Endothelial cell of umbilical vein (primary cell): ENCODE measurements at regions not wholly inside any gene's neighbourhood (a gene's known extent, or its start where the extent isn't known, plus 50 kb on each side); places are given as distances from the start of the nearest gene placed in this dataset.

Experiments used
- BruUV-seq: library from RNA; stranded (reverse); fragments of 400-500 nt; replicated peaks from 2 replicates; lab custom pipeline; 2021; lab: Mats Ljungman, UMichigan
- CTCF ChIA-PET: fragments of 300-600, 350-600 bp; sonication (Branson Sonifier 250); formaldehyde crosslinking; loops from one replicate; lab custom pipeline; 2021; ENCODE audit warnings: antibody characterized with exemption, inconsistent platforms; lab: Charles Lee
- POLR2A ChIA-PET: fragments of 300-600, 350-600 bp; sonication (Branson Sonifier 250); formaldehyde crosslinking; loops from one replicate; lab custom pipeline; 2021; ENCODE audit warnings: antibody characterized with exemption, inconsistent platforms; lab: Charles Lee
- DNase-seq: peaks from one replicate; pipeline ENCODE4 v3.0.0-alpha.2; 2011; ENCODE audit warnings: low read depth, low spot score
- FAIRE-seq: peaks from 2 replicates; lab custom pipeline; 2011; peaks lifted over from hg19 to GRCh38; lab: Jason Lieb, UNC
- H2AFZ ChIP-seq: 2 replicates; pipeline ENCODE4 v1.6.0; 2012; ENCODE audit warnings: low read depth, low read length, control low read depth, inconsistent platforms
- H3K27ac ChIP-seq: 2 replicates; pipeline ENCODE4 v1.5.1; 2011; ENCODE audit warnings: low read depth, mild to moderate bottlenecking, control low read depth, low read length, moderate library complexity; ENCODE audit not compliant: insufficient read depth
- H3K27me3 ChIP-seq, 2 experiments: 2 replicates each; pipeline versions ENCODE4 v1.6.0 to v1.6.1; 2011; ENCODE audit warnings: low read length in 2 of 2, mixed read lengths in 1 of 2; ENCODE audit not compliant: control insufficient read depth in 2 of 2, insufficient read depth in 2 of 2
- H3K36me3 ChIP-seq, 2 experiments: 2 replicates in 1 of 2; 3 replicates in 1 of 2; pipeline ENCODE4 v1.5.1; 2011; ENCODE audit warnings: low read length in 2 of 2, mild to moderate bottlenecking in 1 of 2, moderate library complexity in 1 of 2; ENCODE audit not compliant: control insufficient read depth in 2 of 2, insufficient read depth in 2 of 2; ENCODE audit errors: extremely low read depth in 1 of 2
- H3K4me1 ChIP-seq: 3 replicates; pipeline ENCODE4 v1.5.1; 2011; ENCODE audit warnings: mild to moderate bottlenecking, low read length; ENCODE audit not compliant: control insufficient read depth, insufficient read depth; ENCODE audit errors: extremely low read depth
- H3K4me2 ChIP-seq: 2 replicates; pipeline ENCODE4 v1.6.1; 2011; ENCODE audit warnings: low read length, control low read depth, mixed read lengths; ENCODE audit not compliant: insufficient read depth
- H3K4me3 ChIP-seq, 3 experiments: fragments of 200-600 bp in 1 of 3; sonication (generic), shearing (Covaris generic) in 1 of 3; replicated peaks in 1 of 3; 2 replicates each; pipeline ENCODE4 v1.5.1; 2011 to 2016; ENCODE audit warnings: control low read depth in 3 of 3, low read length in 3 of 3, mild to moderate bottlenecking in 2 of 3, inconsistent platforms in 1 of 3, low read depth in 1 of 3, moderate library complexity in 1 of 3; ENCODE audit not compliant: insufficient read depth in 1 of 3
- H3K79me2 ChIP-seq: 2 replicates; pipeline ENCODE4 v1.6.0; 2012; ENCODE audit warnings: low read length, inconsistent platforms; ENCODE audit not compliant: control insufficient read depth, insufficient read depth
- H3K9ac ChIP-seq: replicated peaks from 2 replicates; pipeline ENCODE3; 2011; ENCODE audit warnings: low read length, control low read depth; ENCODE audit not compliant: insufficient read depth; ENCODE audit errors: extremely low read depth
- H3K9me1 ChIP-seq: replicated peaks from 3 replicates; pipeline ENCODE4 v1.6.0; 2011; ENCODE audit warnings: mild to moderate bottlenecking, low read length; ENCODE audit not compliant: control insufficient read depth, insufficient read depth; ENCODE audit errors: extremely low read depth
- H3K9me3 ChIP-seq: replicated peaks from 2 replicates; pipeline ENCODE4 v1.5.1; 2012; ENCODE audit warnings: low read length, inconsistent platforms; ENCODE audit not compliant: control insufficient read depth, insufficient read depth
- H4K20me1 ChIP-seq: replicated peaks from 2 replicates; pipeline ENCODE3; 2011; ENCODE audit warnings: mild to moderate bottlenecking, low read length; ENCODE audit not compliant: control insufficient read depth, insufficient read depth; ENCODE audit errors: extremely low read depth
- CTCF ChIP-seq, 2 donors: IDR thresholded peaks; 1 replicate in 1 of 2; 2 replicates in 1 of 2; pipeline ENCODE4 v1.5.1; 2011; ENCODE audit warnings: low read length in 2 of 2, mild to moderate bottlenecking in 2 of 2, moderate library complexity in 2 of 2, control low read depth in 1 of 2, inconsistent platforms in 1 of 2, low read depth in 1 of 2; ENCODE audit not compliant: insufficient read depth in 1 of 2; ENCODE audit errors: extremely low read depth in 1 of 2
- EZH2 ChIP-seq: IDR thresholded peaks from 2 replicates; pipeline ENCODE4 v1.6.1; 2012; ENCODE audit warnings: borderline replicate concordance, low read depth, mild to moderate bottlenecking, moderate library complexity, low read length, inconsistent platforms; ENCODE audit not compliant: severe bottlenecking
- FOS ChIP-seq: IDR thresholded peaks from 2 replicates; pipeline ENCODE4 v1.6.1; 2011; ENCODE audit warnings: mild to moderate bottlenecking, low read length, moderate library complexity, borderline replicate concordance; ENCODE audit not compliant: insufficient read depth
- GATA2 ChIP-seq: IDR thresholded peaks from 2 replicates; pipeline ENCODE4 v1.7.0; 2011; ENCODE audit warnings: low read depth, mild to moderate bottlenecking, moderate library complexity, mixed read lengths, low read length; ENCODE audit not compliant: insufficient read length, insufficient read depth
- JUN ChIP-seq: IDR thresholded peaks from 2 replicates; pipeline ENCODE4 v1.6.1; 2011; ENCODE audit warnings: borderline replicate concordance, low read depth; ENCODE audit not compliant: insufficient read length, insufficient read depth
- MAX ChIP-seq: IDR thresholded peaks from 2 replicates; pipeline ENCODE4 v1.6.1; 2011; ENCODE audit not compliant: insufficient read depth, insufficient read length
- MYC ChIP-seq: IDR thresholded peaks from one replicate; pipeline ENCODE4 v1.6.1; 2011; ENCODE audit warnings: mild to moderate bottlenecking, low read depth, low read length
- POLR2A ChIP-seq: IDR thresholded peaks from 2 replicates; pipeline ENCODE4 v1.6.1; 2012; ENCODE audit warnings: low read depth, mild to moderate bottlenecking, control low read depth, low read length
- POLR2AphosphoS5 ChIP-seq: IDR thresholded peaks from 2 replicates; pipeline ENCODE4 v1.6.1; 2012; ENCODE audit warnings: low read depth, mild to moderate bottlenecking, control low read depth, low read length, moderate library complexity; ENCODE audit not compliant: insufficient read depth
- dilution Hi-C: fragments of 300-500 bp; cut with MboI; formaldehyde crosslinking; loops from one replicate; pipeline ENCODE4 v1.15.0; 2019; ENCODE audit warnings: low sequenced_read_pairs; ENCODE audit not compliant: extremely low pct_ligation_motif_present
- intact Hi-C: fragments of 100-400 bp; cut with micrococcal nuclease; formaldehyde crosslinking; loops from one replicate; pipeline ENCODE4 v1.10.0; 2022

GRCh38 chr2:78586316-78586715, 439.2 kb upstream of the REG3G start:
- dilution Hi-C loops = no loop called here
- FAIRE-seq = no peak
- CTCF ChIA-PET = no interaction called here

More at GRCh38 chr2:78586316-78586715, 439.2 kb upstream of the REG3G start:
- no peaks in the 10 kb centered on the region for H3K4me1 ChIP-seq
- BruUV-seq = no TSS peak
- H3K27me3 ChIP-seq = no peaks in the 10 kb centered on the region
- H4K20me1 ChIP-seq = no peaks in the 10 kb centered on the region
- H3K9ac ChIP-seq = no peak overlapping the region
- no peak overlapping the region for H2AFZ ChIP-seq
- H3K36me3 ChIP-seq = no peaks in the 10 kb centered on the region
- intact Hi-C loops = no loop called here
- no peak overlapping the region for H3K27ac ChIP-seq
- H3K4me3 ChIP-seq = no peak overlapping the region
- no peak overlapping the region for H3K4me2 ChIP-seq
- H3K9me1 ChIP-seq = no peaks in the 10 kb centered on the region
- H3K9me3 ChIP-seq = peaks cover 2% of the 10 kb centered on the region
- POLR2A ChIA-PET = no interaction called here
- DNase-seq = no peak
- no peaks in the 10 kb centered on the region for H3K79me2 ChIP-seq
- no peak for TF ChIP-seq EZH2
- no peak for TF ChIP-seq FOS
- no peak for TF ChIP-seq MAX
- no peak for TF ChIP-seq JUN
- TF ChIP-seq POLR2A = no peak
- no peak for TF ChIP-seq GATA2
- TF ChIP-seq POLR2AphosphoS5 = no peak
- no peak for TF ChIP-seq MYC
- TF ChIP-seq CTCF (IDR thresholded peaks at IDR 0.05; ENCODE audit: extremely low read depth in 1 of 2, insufficient read depth in 1 of 2, low read depth in 1 of 2, low read length in 2 of 2) = no peak
